Type B pancreatic cell (in vitro differentiated cells): ENCODE measurements at regions not wholly inside any gene's neighbourhood (a gene's known extent, or its start where the extent isn't known, plus 50 kb on each side); places are given as distances from the start of the nearest gene placed in this dataset.

Experiments used
- DNase-seq: peaks from one replicate; pipeline ENCODE4 v3.0.0; 2021; ENCODE audit warnings: mixed read lengths; ENCODE audit not compliant: unreplicated experiment; ENCODE audit errors: extremely low spot score
- H3K27ac Mint-ChIP-seq: 2 replicates; pipeline ENCODE4 v1.8.0; 2021; ENCODE audit warnings: mild to moderate bottlenecking, mixed read lengths
- H3K27me3 Mint-ChIP-seq: 2 replicates; pipeline ENCODE4 v1.8.0; 2021; ENCODE audit warnings: mixed read lengths
- H3K36me3 Mint-ChIP-seq: 2 replicates; pipeline ENCODE4 v1.8.0; 2021; ENCODE audit warnings: mixed read lengths
- H3K4me1 Mint-ChIP-seq: one replicate; pipeline ENCODE4 v1.8.0; 2021; ENCODE audit warnings: mixed read lengths; ENCODE audit not compliant: unreplicated experiment
- H3K4me3 Mint-ChIP-seq: 2 replicates; pipeline ENCODE4 v1.8.0; 2021; ENCODE audit warnings: mild to moderate bottlenecking, mixed read lengths
- H3K9me3 Mint-ChIP-seq: 2 replicates; pipeline ENCODE4 v1.8.0; 2021; ENCODE audit warnings: mixed read lengths
- CTCF ChIP-seq: fragments of 200-600 bp; sonication (generic); conservative IDR thresholded peaks from 2 replicates; pipeline ENCODE4 v1.5.0; 2021; ENCODE audit warnings: antibody characterized with exemption, mild to moderate bottlenecking

GRCh38 chr18:54433368-54433767, 75.7 kb downstream of the C18orf54 start:
- TF ChIP-seq CTCF = no peak
- Mint-ChIP-seq H3K27ac (no peak overlapping the region), H3K9me3 (no peaks in the 10 kb centered on the region), H3K4me1 (no peaks in the 10 kb centered on the region), H3K4me3 (no peak overlapping the region), H3K36me3 (no peaks in the 10 kb centered on the region), H3K27me3 (peaks cover 13% of the 10 kb centered on the region)
- DNase-seq = no peak

- Mint-ChIP-seq H3K4me3 (no peak overlapping the region), H3K4me1 (no peaks in the 10 kb centered on the region), H3K9me3 (no peaks in the 10 kb centered on the region), H3K36me3 (no peaks in the 10 kb centered on the region), H3K27ac (no peak overlapping the region), H3K27me3 (peaks cover 18% of the 10 kb centered on the region)
- no peak for DNase-seq
- no peak for TF ChIP-seq CTCF
Measured at GRCh38 chr18:54433857-54434256, 76.2 kb downstream of the C18orf54 start.

GRCh38 chr18:54434453-54434852, 76.7 kb downstream of the C18orf54 start:
- no peak for DNase-seq
- Mint-ChIP-seq H3K27ac (no peak overlapping the region), H3K4me3 (no peak overlapping the region), H3K27me3 (peaks cover 20% of the 10 kb centered on the region), H3K9me3 (no peaks in the 10 kb centered on the region), H3K36me3 (no peaks in the 10 kb centered on the region), H3K4me1 (no peaks in the 10 kb centered on the region)
- TF ChIP-seq CTCF = no peak

- Mint-ChIP-seq H3K36me3 (no peaks in the 10 kb centered on the region), H3K27me3 (peaks cover 17% of the 10 kb centered on the region), H3K4me1 (no peaks in the 10 kb centered on the region), H3K4me3 (no peak overlapping the region), H3K27ac (no peak overlapping the region), H3K9me3 (no peaks in the 10 kb centered on the region)
- no peak for TF ChIP-seq CTCF
- no peak for DNase-seq
Measured at GRCh38 chr18:54436501-54436900, 78.8 kb downstream of the C18orf54 start.

GRCh38 chr18:54440292-54440691, 82.6 kb downstream of the C18orf54 start:
- no peak overlapping the region for H3K27ac Mint-ChIP-seq
- DNase-seq = no peak
- no peak overlapping the region for H3K4me3 Mint-ChIP-seq
- no peaks in the 10 kb centered on the region for H3K36me3 Mint-ChIP-seq
- no peaks in the 10 kb centered on the region for H3K9me3 Mint-ChIP-seq
- peaks cover 9% of the 10 kb centered on the region for H3K4me1 Mint-ChIP-seq
- peaks cover 37% of the 10 kb centered on the region for H3K27me3 Mint-ChIP-seq
- TF ChIP-seq CTCF = no peak

- Mint-ChIP-seq H3K27me3 (peaks cover 27% of the 10 kb centered on the region), H3K9me3 (no peaks in the 10 kb centered on the region), H3K4me3 (no peak overlapping the region), H3K27ac (no peak overlapping the region), H3K36me3 (no peaks in the 10 kb centered on the region), H3K4me1 (peaks cover 9% of the 10 kb centered on the region)
- DNase-seq = no peak
- TF ChIP-seq CTCF = peak; percentile 94
Measured at GRCh38 chr18:54444319-54444914, 86.7 kb downstream of the C18orf54 start.
